Superior temporal gyrus (tissue), 1 donor: ENCODE measurements at regions not wholly inside any gene's neighbourhood (a gene's known extent, or its start where the extent isn't known, plus 50 kb on each side); places are given as distances from the start of the nearest gene placed in this dataset.
A peak's percentile ranks its signal among the peaks of the same experiment; 100 is the strongest.
"Not testable (repeated sequence)": the region's sequence is repeated elsewhere in the genome, so short reads cannot be mapped to it uniquely, and the experiment has no call there.

Source experiments
- DNase-seq: peaks from one replicate; pipeline ENCODE4 v3.0.0-alpha.2; 2016; ENCODE audit errors: extremely low spot score

DNA sequence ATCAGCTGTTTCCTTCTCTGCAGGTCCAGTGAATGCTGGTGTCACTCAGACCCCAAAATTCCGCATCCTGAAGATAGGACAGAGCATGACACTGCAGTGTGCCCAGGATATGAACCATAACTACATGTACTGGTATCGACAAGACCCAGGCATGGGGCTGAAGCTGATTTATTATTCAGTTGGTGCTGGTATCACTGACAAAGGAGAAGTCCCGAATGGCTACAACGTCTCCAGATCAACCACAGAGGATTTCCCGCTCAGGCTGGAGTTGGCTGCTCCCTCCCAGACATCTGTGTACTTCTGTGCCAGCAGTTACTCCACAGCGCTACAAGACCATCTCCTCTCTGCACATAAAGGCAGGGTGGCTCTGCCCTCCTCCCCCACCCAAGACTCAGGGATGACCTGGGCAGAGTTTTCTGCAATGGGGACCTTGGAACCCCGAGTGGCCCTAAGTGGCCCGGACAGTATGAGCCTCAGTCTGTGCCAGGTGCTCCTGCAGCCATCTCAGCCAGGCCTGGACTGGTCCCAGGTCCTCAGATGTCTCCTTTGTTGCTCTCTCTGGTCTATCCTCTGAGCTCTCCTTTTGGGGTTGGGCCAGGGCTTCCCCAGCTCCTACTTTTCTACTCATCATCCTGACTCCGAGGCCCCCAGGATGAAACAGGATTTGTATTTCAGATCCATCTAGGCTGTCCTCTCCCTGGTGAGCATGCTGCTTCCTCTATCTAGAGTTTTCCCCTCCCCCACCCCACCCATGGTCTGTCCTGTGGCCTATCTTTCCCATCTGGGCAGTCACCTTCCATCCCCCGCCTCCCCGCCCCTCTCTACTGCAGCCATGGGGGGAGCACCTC lies 212.1 kb upstream of the PRSS58 start:
- DNase-seq, result no peak

DNA sequence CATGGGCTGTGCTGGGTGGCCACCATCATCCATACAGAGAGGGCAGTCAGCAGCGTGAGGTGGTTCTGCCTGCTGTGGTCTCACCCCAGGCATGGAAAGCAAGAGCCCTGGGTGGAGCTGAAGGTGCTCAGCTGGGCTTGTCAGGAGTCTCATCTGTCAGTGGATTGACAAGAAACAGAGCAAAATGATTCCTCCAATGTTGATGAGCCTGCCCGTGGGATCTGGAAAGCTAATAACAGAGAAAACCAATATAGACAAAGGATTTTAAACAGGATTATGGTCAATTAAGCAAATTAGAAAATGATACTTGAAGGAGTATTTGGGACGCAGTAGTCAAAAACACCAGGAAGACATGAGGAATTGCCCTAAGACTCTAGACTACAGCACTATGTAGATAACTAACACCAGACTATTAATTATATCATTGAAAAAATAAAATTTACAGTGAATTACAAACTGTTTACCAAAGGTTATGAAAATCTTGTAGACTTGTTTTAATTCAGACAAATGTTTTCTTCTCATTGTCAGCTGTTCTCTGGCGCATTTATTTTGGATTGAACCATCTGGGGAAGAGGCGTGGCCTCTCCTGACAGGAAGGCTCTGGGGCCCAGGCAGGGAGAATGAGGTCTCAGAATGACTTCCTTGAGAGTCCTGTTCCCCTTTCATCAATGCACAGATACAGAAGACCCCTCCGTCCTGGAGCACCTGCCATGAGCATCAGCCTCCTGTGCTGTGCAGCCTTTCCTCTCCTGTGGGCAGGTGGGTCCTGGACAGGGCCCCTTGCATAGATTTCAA lies 211.2 kb upstream of the PRSS58 start:
- no peak for DNase-seq

DNA sequence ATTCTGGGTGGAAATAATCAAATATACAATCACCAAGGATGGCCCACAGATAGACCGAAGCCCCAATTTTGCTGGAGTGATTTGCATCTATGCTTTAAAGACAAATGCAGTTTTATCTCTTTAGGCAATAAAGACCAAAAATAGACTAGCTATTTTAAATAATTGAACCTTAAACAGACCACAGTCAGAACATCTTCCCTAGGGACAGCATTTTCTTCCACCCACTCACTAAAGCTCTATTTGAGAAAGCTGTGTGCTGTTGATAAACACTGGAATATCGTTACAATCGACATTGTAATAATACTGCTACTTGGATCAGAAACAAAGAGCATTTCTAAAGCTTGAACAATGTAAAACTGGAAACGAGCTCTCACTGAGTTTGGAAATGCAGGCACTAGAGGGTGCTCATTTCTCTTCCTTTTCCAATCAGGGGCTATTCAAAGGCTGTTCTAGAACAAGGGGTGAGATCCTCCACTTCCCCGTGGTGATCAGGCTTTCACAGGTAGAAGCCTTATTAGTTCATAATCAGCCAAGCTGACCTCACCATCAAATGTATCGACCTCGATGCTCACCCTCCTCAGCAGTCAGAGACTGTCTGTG lies 209.3 kb upstream of the PRSS58 start:
- DNase-seq, result peak; percentile 65

DNA sequence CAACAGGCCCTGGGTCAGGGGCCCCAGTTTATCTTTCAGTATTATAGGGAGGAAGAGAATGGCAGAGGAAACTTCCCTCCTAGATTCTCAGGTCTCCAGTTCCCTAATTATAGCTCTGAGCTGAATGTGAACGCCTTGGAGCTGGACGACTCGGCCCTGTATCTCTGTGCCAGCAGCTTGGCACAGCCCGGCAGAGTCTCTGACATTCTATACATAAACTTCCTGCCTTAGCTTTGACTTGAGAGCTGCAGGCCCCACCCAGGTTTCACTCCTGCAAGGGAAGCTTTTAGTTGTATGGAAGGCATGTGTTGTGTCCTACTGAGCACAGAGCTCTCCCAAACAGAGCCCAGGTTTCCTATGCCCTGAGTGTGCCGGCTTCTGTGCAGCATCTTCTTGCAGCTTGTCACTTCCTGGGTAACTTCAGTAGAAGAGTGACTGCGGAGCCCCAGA lies 205.6 kb upstream of the PRSS58 start:
- no peak for DNase-seq

DNA sequence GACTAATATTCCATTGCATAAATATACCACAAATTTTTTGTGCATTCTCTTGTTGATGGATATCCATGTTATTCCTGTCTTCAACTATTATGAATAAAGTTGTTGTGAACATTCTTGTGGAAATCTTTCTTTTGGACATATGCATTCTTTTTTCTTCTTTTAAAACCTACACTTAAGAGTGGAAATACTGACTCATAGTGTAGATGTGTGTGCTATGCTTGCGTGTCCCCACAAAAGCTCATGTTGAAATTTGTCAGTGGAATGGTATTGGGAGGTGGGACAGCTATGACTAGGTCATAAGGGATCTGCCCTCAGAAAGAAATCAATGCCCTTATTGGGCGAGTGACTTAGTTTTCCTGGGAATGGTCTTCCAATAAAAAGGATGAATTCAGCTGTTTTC lies 203.6 kb upstream of the PRSS58 start:
- no peak for DNase-seq

DNA sequence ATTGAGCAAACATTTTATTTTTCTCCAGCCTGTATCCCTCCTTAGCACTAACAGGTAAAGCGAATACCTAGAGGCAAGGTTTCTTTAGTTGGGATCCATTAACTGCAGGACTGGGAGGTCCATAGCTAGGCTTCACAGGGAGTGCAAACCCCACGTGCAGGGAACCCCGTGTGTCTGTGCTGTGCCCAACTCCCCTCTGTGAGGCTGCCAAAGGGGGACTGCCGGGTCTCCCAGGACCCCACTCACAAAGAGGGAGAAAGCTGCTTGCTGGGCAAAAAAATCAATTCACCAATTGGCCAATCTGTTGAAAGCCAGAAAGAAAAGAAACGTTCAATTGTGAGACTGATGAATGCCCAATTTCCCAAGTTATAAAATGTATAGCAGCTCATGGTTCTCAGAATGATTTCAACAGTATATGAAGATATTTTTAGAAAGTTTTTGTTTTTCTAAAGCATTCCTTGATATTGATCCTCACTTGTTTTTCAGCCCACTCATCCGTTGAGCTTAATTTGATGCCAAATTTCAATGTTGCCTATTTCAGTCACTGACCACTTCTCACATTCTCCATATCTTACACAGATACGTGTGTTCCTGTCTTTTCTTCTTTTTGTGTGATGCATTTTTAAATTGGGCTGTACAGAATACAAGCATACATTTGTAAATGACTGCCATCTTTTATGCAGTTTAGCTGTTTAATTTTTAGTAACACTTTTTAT lies 202.7 kb upstream of the PRSS58 start:
- no peak for DNase-seq

DNA sequence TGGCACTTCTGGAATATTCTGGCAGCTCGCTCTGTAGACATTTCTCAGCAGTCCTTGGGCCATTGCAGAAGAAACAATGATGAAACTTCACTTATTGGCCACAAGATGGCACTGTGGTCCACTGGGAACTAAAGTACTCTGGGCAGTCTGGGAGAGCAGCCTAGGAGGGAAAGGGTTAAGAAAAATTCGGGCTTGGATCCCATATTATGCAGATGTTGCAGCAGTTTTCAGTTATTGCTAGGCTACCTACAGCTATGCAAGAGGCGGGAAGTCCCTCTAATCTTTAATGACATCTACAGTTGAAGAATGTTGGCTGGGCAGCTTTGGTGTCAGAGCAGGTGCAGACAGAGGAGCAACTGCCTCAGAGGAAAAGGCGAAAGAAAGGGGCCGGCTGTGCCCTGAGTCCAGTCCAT lies 201.7 kb upstream of the PRSS58 start:
- peak; percentile 86 for DNase-seq

DNA sequence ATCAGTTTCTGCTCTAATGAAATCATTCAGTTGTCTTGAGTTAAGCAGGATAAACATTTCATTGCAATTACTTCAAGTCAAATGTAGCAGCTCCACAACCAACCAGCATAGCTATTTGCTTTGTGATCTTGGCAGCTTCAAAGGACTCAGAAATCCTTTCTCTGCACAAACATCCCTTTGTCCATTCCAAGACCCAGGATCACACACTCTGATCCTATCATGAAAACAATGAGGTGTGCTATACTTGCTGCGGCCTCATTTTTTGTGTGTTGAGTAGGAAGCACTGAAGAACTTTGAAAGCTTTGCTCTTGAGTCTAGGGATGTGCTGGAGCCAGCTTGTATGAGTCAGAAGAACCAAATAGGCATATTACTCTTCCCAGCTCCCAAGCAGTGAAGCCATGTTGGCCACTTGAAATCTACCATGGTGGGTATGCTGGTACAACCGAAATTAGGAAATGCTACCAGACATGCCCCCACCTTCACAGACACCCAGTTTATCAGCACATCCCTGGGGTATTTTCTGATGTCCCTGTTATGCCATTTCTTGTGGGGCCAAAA lies 199.4 kb upstream of the PRSS58 start:
- DNase-seq, result peak; percentile 36

DNA sequence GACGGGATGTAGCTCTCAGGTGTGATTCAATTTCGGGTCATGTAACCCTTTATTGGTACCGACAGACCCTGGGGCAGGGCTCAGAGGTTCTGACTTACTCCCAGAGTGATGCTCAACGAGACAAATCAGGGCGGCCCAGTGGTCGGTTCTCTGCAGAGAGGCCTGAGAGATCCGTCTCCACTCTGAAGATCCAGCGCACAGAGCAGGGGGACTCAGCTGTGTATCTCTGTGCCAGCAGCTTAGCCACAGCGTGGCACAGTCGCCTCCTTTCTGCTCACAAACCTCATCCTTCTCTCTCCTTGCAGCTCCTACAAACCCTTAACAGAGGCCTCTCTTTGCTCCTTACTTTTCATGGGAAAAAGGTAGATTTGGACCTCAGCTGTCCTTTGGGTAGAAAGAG lies 197.5 kb upstream of the PRSS58 start:
- DNase-seq, result no peak

DNA sequence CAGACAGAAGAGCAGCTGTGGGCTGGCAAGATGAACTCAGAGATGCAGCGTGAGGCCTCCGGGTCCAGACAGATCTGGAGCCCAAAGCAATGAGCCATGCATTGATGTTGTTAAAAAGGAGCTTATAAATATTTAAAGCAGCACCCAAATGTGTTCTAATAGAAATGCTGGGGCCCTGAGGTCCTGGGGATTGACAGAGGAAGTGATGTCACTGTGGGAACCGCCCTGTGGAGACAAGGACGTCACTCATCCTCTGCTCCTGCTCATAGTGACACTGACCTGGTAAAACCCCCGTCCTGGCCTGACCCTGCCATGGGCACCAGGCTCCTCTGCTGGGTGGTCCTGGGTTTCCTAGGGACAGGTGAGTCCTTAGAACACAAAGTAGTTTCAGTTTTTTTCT lies 197.0 kb upstream of the PRSS58 start:
- DNase-seq, result no peak

DNA sequence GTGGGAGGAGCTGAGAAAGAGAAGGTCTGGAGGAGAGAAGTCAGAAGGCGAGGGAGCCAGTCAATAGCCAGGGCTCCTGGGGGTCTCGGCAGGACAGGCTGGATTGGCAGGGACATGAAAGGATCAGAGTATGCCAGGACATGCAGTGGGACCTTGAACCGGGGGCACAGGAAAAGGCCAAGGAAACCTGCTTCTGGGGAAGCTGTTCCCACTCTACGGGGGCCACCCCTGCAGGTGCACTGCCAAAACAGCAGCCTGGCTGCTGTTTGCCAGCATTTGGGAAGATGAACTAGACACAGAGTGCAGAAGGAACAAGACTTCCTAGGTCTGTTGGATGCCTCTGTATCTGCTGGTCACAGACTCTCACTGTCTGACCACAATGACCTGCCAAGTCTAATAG lies 194.9 kb upstream of the PRSS58 start:
- no peak for DNase-seq

DNA sequence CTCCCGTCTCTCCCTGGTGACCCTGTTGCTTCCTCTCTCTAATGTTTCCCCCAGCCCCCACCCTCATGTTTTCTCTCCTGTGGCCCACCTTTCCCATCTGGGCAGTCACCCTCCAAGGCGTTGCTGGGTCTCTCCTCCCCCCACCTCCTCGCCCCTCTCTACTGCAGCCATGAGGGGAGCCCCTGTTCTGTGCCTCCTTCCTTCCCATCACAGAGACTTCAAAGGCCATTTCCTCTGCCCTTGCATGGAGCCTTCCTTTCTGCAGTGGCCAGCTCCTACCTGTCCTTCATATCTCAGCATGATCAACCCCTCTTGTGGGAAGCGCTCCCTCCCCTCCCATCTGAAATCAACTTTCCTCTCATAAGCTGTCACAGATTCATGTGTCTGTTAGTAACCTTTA lies 194.0 kb upstream of the PRSS58 start:
- no peak for DNase-seq

DNA sequence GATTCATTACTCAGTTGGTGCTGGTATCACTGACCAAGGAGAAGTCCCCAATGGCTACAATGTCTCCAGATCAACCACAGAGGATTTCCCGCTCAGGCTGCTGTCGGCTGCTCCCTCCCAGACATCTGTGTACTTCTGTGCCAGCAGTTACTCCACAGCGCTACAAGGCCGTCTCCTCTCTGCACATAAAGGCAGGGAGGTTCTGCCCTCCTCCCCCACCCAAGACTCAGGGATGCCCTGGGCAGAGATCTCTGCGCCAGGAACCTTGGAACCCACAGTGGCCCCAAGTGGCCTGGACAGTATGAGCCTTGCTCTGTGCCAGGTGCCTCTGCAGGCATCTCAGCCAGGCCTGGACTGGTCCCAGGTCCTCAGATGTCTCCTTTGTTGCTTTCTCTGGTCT lies 193.4 kb upstream of the PRSS58 start:
- no peak for DNase-seq

DNA sequence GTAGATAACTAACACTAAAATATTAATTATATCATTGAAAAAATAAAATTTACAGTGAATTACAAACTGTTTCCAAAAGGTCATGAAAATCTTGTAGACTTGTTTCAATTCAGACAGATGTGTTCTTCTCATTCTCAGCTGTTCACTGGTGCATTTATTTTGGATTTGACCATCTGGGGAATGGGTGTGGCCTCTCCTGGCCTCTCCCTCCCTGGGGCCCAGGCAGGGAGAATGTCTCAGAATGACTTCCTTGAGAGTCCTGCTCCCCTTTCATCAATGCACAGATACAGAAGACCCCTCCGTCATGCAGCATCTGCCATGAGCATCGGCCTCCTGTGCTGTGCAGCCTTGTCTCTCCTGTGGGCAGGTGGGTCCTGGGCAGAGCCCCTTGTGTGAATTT lies 192.8 kb upstream of the PRSS58 start:
- DNase-seq, result no peak

DNA sequence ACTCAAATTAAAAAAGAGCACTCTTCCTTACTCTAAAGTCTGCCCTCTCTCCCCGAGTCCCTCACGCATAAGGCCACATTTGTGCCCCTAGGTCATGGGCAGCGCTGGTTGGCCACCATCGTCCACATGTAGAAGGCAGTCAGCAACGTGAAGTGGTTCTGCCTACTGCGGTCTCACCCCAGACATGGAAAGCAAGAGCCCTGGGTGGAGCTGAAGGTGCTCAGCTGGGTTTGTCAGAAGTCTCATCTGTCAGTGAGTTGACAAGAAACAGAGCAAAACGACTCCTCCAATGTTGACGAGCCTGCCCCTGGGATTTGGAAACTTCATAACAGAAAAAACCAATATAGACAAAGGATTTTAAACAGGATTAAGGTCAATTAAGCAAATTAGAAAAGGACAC lies 192.3 kb upstream of the PRSS58 start:
- DNase-seq, result no peak

DNA sequence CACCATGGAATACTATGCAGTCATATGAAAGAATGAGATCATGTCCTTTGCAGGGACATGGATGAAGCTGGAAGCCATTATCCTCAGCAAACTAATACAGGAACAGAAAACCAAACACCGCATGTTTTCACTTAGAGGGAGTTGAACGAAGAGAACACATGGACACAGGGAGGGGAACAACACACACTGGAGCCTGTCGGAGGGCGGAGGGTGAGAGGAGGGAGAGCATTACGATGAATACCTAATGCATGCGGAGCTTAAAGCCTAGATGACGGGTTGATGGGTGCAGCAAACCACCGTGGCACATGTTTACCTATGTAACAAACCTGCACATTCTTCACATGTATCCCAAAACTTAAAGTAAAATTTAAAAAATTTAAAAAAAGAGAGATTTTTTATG lies 191.0 kb upstream of the PRSS58 start:
- DNase-seq, result not testable (repeated sequence)

DNA sequence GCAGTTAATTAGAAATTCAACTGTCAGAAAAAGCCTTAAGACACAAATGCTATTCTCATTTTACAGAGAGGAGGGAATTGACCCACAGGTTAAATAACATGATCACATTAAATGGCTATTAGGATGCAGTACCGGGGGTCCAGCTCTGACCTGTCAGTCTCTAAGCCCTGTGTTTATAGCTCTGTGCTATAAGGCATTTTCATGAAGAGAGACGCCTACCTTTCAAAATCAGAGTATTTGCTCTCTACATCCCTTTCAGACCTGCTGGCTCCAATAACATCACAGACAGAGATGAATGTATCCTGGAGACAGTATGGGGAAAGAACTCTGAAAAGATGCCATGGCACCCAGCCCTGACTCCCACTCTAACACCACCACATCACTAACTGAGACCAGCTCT lies 189.9 kb upstream of the PRSS58 start:
- DNase-seq, result no peak

DNA sequence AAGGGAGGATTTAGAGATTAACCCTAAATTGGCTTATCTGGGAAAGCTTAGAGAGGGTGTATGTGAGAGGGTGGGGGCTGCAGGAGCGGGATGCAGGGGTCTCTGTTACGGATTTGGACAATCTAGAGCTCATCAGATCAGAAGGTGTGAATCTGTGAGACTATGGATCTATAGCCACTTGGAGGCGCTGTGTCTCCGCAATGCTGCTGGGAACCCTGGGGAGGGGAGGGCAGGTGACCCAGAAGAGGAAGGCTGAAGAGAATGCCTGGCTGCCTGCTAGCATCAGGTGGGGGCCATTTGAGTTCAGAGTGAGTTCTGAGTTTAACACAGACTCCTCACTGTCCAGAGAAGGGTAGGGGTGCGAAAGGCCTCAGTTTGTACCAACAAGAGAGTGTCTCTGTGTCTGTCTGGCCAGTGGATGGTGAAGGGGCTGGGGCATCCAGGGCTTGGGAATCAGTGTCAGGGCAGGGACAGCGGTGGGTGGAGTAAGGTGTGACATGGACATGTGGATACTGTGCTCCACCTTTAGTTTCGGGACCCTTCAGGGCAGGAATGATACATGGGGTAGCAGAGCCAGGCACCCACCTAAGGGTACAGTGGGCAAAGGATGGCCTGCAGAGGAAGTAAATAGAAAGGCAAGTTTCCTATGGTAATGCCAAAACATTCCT lies 187.3 kb upstream of the PRSS58 start:
- DNase-seq, result no peak

DNA sequence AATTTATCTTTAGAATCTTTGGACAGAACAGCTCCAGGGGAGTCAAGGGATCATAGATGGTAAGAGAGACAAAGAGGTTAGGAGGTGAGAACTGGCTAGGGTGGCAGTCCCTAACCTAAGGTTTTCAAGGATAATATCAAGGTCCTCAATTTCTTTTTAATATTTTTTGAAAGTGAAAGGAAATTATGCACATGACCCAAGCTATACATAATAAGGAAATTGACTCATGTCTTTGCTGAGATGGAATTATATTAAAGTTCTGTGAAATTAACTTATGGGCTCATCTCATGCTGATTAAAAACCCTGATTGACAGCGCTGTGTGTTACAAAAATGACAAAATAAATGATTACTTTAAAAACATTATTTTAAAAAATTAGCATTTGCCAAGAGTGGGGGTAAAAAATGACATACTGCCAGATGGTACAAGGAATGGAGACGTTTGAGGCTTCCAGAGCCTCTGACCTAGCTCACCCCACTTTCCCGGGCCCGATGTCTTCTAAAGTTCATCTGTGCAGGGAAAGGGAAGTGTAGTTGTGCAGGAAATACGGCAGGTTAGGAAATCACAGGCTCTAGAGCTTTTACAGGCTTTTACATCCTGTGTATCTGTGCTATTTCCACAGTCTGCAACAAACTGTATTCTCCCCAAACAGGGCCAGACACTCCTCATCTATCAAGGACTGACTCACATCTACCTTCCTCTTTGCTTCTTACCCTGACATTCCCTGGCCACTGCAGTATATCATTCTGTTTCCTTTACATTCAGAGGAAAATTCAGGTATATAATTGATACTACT lies 185.6 kb upstream of the PRSS58 start:
- DNase-seq, result no peak

DNA sequence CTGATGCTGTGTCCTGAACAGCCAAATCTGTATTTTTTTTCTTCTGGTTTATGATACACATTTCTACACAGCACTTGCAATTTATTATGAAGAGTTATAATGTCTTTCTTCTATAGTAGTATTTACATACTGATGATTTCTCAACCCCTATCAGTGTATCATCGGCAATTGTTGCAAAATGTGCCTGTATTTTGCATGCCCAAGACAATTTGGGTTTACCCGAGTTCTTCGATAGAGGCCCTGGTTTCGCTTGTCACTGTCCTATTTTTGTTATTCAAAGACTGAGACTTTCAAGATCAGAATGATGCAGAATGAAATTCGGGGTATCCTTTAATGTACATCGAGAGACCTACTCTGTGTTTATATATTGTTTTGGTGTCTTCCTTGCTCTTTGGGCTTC lies 184.5 kb upstream of the PRSS58 start:
- DNase-seq, result no peak
